Vagina (tissue), 2 donors: ENCODE measurements at regions not wholly inside any gene's neighbourhood (a gene's known extent, or its start where the extent isn't known, plus 50 kb on each side); places are given as distances from the start of the nearest gene placed in this dataset.
"Not testable (repeated sequence)": the region's sequence is repeated elsewhere in the genome, so short reads cannot be mapped to it uniquely, and the experiment has no call there.

Experiments used
- CTCF ChIP-seq, 3 experiments: fragments of 450-650 bp in 2 of 3; fragments of 200-600 bp in 1 of 3; sonication (generic) in 1 of 3; IDR thresholded peaks; one replicate each; pipeline ENCODE4 v1.5.1; 2017 to 2019; ENCODE audit warnings: antibody characterized with exemption in 3 of 3, mild to moderate bottlenecking in 2 of 3, moderate library complexity in 2 of 3
- POLR2A ChIP-seq, 2 donors: fragments of 450-650 bp; IDR thresholded peaks; one replicate each; pipeline ENCODE4 v1.6.1; 2017; ENCODE audit warnings: antibody characterized with exemption in 2 of 2, mild to moderate bottlenecking in 2 of 2, moderate library complexity in 2 of 2

DNA sequence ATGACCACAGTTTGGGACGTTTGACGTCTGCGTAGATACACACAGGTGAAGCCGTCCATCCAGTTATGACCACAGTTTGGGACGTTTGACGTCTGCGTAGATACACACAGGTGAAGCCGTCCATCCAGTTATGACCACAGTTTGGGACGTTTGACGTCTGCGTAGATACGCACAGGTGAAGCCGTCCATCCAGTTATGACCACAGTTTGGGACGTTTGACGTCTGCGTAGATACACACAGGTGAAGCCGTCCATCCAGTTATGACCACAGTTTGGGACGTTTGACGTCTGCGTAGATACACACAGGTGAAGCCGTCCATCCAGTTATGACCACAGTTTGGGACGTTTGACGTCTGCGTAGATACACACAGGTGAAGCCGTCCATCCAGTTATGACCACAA lies 243.8 kb upstream of the HDAC4 start:
- TF ChIP-seq POLR2A, CTCF (IDR thresholded peaks at IDR 0.05): not testable (repeated sequence)
